HL-60 (cell line): ENCODE measurements at regions not wholly inside any gene's neighbourhood (a gene's known extent, or its start where the extent isn't known, plus 50 kb on each side); places are given as distances from the start of the nearest gene placed in this dataset.

Experiments used
- DNase-seq, 2 experiments: peaks; one replicate each; pipeline ENCODE4 v3.0.0-alpha.2; 2010 to 2020; ENCODE audit warnings: low read depth in 1 of 2, low spot score in 1 of 2
- H3K27ac ChIP-seq: fragments of 250-450 bp; sonication (Bioruptor Pico); replicated peaks from 2 replicates; pipeline ENCODE4 v1.5.1; 2020; ENCODE audit warnings: mild to moderate bottlenecking, moderate library complexity
- H3K27me3 ChIP-seq: fragments of 250-450 bp; sonication (Bioruptor Pico); 2 replicates; pipeline ENCODE4 v1.5.1; 2021; ENCODE audit warnings: mild to moderate bottlenecking, moderate library complexity; ENCODE audit not compliant: insufficient read depth, poor library complexity, severe bottlenecking
- H3K4me3 ChIP-seq: replicated peaks from 2 replicates; pipeline ENCODE4 v1.5.1; 2011; ENCODE audit warnings: mild to moderate bottlenecking, control low read depth, low read length; ENCODE audit not compliant: insufficient read depth
- GABPA ChIP-seq: IDR thresholded peaks from 2 replicates; pipeline ENCODE4 v1.6.1; 2012; ENCODE audit warnings: low read depth
- POLR2AphosphoS5 ChIP-seq: IDR thresholded peaks from 2 replicates; pipeline ENCODE4 v1.6.1; 2012; ENCODE audit warnings: low read depth
- SPI1 ChIP-seq: IDR thresholded peaks from 2 replicates; pipeline ENCODE4 v1.6.1; 2012; ENCODE audit warnings: low read depth, mild to moderate bottlenecking, borderline replicate concordance
- TF ChIP-seq, protein P1 (sequence below): IDR thresholded peaks from 2 replicates; pipeline ENCODE4 v1.6.1; 2012; ENCODE audit warnings: low read depth; ENCODE audit not compliant: insufficient replicate concordance
- TF ChIP-seq, protein P2 (sequence below): IDR thresholded peaks from one replicate; pipeline ENCODE4 v1.5.1; 2011; ENCODE audit warnings: low read length, control low read depth, inconsistent platforms; ENCODE audit not compliant: insufficient read depth

DNA sequence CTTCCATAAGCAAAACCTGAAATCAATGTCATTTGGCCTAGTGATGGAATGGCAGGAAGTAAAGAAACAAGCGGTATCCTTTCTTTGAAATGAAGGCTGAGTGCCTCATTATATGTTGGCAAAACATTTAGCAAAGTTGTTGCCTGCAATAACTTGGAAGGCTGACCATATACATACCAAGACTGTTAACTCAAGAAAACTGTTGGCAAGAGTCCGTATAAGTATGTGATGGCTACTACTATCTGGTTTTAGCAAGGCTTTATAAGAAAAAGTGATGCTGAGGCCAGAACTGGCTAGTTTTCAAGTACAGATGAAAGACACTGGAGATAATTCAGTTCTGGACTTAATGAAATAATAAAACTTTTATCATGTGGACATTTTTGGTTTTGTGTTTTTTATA, 356.2 kb downstream of the ZNF521 start:
- TF ChIP-seq, protein P1, sequence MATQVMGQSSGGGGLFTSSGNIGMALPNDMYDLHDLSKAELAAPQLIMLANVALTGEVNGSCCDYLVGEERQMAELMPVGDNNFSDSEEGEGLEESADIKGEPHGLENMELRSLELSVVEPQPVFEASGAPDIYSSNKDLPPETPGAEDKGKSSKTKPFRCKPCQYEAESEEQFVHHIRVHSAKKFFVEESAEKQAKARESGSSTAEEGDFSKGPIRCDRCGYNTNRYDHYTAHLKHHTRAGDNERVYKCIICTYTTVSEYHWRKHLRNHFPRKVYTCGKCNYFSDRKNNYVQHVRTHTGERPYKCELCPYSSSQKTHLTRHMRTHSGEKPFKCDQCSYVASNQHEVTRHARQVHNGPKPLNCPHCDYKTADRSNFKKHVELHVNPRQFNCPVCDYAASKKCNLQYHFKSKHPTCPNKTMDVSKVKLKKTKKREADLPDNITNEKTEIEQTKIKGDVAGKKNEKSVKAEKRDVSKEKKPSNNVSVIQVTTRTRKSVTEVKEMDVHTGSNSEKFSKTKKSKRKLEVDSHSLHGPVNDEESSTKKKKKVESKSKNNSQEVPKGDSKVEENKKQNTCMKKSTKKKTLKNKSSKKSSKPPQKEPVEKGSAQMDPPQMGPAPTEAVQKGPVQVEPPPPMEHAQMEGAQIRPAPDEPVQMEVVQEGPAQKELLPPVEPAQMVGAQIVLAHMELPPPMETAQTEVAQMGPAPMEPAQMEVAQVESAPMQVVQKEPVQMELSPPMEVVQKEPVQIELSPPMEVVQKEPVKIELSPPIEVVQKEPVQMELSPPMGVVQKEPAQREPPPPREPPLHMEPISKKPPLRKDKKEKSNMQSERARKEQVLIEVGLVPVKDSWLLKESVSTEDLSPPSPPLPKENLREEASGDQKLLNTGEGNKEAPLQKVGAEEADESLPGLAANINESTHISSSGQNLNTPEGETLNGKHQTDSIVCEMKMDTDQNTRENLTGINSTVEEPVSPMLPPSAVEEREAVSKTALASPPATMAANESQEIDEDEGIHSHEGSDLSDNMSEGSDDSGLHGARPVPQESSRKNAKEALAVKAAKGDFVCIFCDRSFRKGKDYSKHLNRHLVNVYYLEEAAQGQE = no peak
- no peak for DNase-seq
- Histone ChIP-seq H3K27me3 (no peaks in the 10 kb centered on the region), H3K27ac (no peak overlapping the region), H3K4me3 (no peak overlapping the region)

DNA sequence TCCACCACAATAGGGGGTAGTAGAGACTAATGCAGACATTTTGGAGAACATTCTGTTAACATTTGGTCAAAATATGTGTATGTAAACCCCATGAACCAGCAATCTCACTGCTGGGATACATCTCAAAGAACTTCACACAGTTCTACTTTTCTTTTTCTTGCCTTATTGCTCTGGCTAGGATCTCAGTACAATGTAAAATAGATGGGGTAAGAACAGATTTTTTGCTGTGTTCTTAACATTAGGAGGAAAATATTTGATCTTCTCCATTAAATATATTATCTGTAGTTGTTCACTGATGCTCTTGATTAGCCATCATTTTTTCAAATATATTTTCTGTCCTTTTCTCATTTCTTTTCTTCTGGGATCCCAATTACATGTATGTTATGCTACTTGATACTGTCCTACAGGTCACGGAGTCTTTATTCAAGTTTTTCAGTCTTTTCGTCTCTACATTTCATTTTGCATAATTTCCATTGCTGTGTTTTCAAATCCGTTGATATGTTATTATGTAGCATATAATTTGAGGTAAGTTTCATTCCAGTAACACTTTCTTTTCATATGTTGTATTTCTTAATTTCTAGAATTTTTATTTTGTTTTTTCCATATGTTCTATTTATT, 352.2 kb downstream of the ZNF521 start:
- Histone ChIP-seq H3K4me3 (no peak overlapping the region), H3K27ac (no peak overlapping the region), H3K27me3 (no peaks in the 10 kb centered on the region)
- no peak for DNase-seq
- TF ChIP-seq SPI1 = no peak
- TF ChIP-seq, protein P1 = no peak

DNA sequence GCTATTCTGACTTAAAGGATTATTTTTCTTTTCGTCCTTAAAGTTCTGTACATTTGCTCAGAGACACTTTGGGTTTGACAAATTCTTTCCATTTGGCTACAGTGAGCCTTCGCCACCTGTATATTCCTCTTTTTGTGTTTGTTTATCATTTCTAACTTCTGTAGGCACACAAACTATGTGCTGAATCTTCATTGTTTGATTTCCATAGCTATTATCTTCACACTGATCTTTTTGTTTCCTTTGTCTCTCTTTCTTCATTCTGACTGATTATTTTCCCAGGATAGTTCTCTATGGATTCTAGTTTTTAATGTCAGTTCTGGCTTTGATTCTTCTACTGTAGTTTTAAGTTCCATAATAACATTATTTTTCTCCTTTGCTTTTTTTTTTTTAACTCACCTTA, 350.2 kb downstream of the ZNF521 start:
- TF ChIP-seq, protein P2, sequence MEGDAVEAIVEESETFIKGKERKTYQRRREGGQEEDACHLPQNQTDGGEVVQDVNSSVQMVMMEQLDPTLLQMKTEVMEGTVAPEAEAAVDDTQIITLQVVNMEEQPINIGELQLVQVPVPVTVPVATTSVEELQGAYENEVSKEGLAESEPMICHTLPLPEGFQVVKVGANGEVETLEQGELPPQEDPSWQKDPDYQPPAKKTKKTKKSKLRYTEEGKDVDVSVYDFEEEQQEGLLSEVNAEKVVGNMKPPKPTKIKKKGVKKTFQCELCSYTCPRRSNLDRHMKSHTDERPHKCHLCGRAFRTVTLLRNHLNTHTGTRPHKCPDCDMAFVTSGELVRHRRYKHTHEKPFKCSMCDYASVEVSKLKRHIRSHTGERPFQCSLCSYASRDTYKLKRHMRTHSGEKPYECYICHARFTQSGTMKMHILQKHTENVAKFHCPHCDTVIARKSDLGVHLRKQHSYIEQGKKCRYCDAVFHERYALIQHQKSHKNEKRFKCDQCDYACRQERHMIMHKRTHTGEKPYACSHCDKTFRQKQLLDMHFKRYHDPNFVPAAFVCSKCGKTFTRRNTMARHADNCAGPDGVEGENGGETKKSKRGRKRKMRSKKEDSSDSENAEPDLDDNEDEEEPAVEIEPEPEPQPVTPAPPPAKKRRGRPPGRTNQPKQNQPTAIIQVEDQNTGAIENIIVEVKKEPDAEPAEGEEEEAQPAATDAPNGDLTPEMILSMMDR = no peak
- TF ChIP-seq, protein P1 = no peak
- TF ChIP-seq GABPA (no peak), SPI1 (no peak), POLR2AphosphoS5 (no peak)
- Histone ChIP-seq H3K27ac (no peak overlapping the region), H3K27me3 (no peaks in the 10 kb centered on the region), H3K4me3 (no peak overlapping the region)
- DNase-seq = no peak

DNA sequence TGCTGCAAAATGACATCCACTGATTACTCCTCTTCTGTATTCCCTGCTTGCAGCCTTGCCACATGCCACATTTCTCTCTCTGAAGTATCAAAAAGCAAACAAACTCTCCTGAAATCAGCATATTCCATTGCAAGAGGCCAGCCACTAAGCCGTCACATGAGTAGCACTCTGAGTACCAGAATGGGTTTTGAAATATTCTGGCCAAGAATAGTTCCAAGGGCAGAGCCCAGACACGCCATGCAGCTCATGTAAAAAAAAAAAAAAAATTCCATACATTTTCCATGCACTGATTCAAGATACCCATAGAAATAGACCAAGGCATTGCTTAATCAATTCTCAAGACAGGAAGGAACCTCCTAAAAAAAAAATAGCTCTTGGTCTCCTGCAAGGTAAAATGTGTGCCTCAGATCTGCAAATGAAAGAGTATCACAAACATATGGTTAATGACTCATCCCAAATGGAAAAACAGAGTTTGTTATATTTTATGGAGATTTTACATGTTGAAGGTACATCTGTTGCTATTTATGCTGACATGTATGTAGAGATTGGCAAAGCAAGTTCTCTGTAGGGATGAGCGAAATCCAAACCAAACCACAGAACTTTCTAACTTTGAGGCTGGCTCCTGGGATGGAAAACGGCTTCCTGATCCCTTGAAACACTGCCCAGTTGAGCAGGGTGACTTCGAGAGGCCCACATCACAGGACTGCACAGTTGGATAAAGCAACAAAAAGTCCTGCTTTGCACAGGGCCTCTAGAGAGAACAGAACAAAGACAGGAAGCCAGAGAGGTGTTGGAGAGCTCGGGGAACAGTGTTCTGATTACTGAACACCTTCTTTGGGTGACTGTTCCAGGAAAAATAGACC, 346.2 kb downstream of the ZNF521 start:
- Histone ChIP-seq H3K4me3 (no peak overlapping the region), H3K27ac (no peak overlapping the region), H3K27me3 (peaks cover 2% of the 10 kb centered on the region)
- TF ChIP-seq, protein P1 = no peak
- TF ChIP-seq SPI1 (no peak), GABPA (no peak), POLR2AphosphoS5 (no peak)
- TF ChIP-seq, protein P2 = no peak
- no peak for DNase-seq
